GM12878 (cell line): ENCODE measurements at regions not wholly inside any gene's neighbourhood (a gene's known extent, or its start where the extent isn't known, plus 50 kb on each side); places are given as distances from the start of the nearest gene placed in this dataset.

Source experiments
- ATAC-seq: fragments of 200-7000 bp; cut with Tn5 transposase; 3 replicates; pipeline ENCODE4 v1.9.1; 2020; ENCODE audit warnings: mild to moderate bottlenecking, moderate library complexity
- BruUV-seq: library from RNA; stranded (reverse); fragments of 400-500 nt; replicated peaks from 2 replicates; lab custom pipeline; 2021; lab: Mats Ljungman, UMichigan
- CTCF ChIA-PET: fragments of 300-600 bp; sonication (Branson Sonifier 250); formaldehyde crosslinking; extraction: SDS; loops from one replicate; lab custom pipeline; 2021; ENCODE audit warnings: inconsistent platforms; lab: Yijun Ruan, JAX
- POLR2A ChIA-PET: fragments of 350-600 bp; formaldehyde crosslinking; extraction: SDS; loops from one replicate; lab custom pipeline; 2021; ENCODE audit warnings: inconsistent platforms; lab: Charles Lee
- RAD21 ChIA-PET: fragments of 300-600 bp; sonication (Branson Sonifier 250); formaldehyde crosslinking; loops from one replicate; lab custom pipeline; 2023; ENCODE audit warnings: antibody characterized with exemption; ENCODE audit not compliant: unreplicated experiment; lab: Charles Lee
- SMC1A ChIA-PET: fragments of 300-600 bp; sonication (Branson Sonifier 250); formaldehyde crosslinking; loops from one replicate; lab custom pipeline; 2023; ENCODE audit not compliant: unreplicated experiment, uncharacterized antibody; lab: Charles Lee
- DNase-seq: peaks from one replicate; pipeline ENCODE4 v3.0.0-alpha.2; 2011; ENCODE audit warnings: low read depth, low spot score
- FAIRE-seq: peaks from 3 replicates; lab custom pipeline; 2011; peaks lifted over from hg19 to GRCh38; lab: Jason Lieb, UNC
- H2AFZ ChIP-seq: 2 replicates; pipeline ENCODE4 v1.6.0; 2011; ENCODE audit warnings: low read depth, low read length, control low read depth; ENCODE audit not compliant: control insufficient read depth
- H3K27ac ChIP-seq: 2 replicates; pipeline ENCODE4 v1.5.1; 2011; ENCODE audit warnings: control low read depth; ENCODE audit not compliant: control insufficient read depth, insufficient read depth
- H3K27me3 ChIP-seq, 2 experiments: replicated peaks in 1 of 2; 2 replicates each; pipeline versions ENCODE4 v1.6.0 to v1.6.1; 2011; ENCODE audit warnings: low read length in 1 of 2; ENCODE audit not compliant: control insufficient read depth in 2 of 2, insufficient read depth in 2 of 2
- H3K36me3 ChIP-seq, 2 experiments: 2 replicates each; pipeline ENCODE4 v1.5.1; 2011; ENCODE audit warnings: low read length in 1 of 2; ENCODE audit not compliant: control insufficient read depth in 2 of 2, insufficient read depth in 2 of 2
- H3K4me1 ChIP-seq: 2 replicates; pipeline ENCODE4 v1.6.1; 2011; ENCODE audit warnings: mild to moderate bottlenecking, low read length, moderate library complexity, mixed read lengths; ENCODE audit not compliant: control insufficient read depth, insufficient read depth
- H3K4me2 ChIP-seq: 2 replicates; pipeline ENCODE4 v1.6.0; 2011; ENCODE audit warnings: control low read depth; ENCODE audit not compliant: control insufficient read depth, insufficient read depth
- H3K4me3 ChIP-seq: fragments of 200-600 bp; sonication (generic); 2 replicates; pipeline ENCODE4 v1.5.1; 2016
- H3K79me2 ChIP-seq: 2 replicates; pipeline ENCODE4 v1.6.0; 2011; ENCODE audit warnings: low read length; ENCODE audit not compliant: control insufficient read depth, insufficient read depth
- H3K9ac ChIP-seq: 2 replicates; pipeline ENCODE4 v1.8.0; 2011; ENCODE audit warnings: low read length, control low read depth, mixed read lengths; ENCODE audit not compliant: control insufficient read depth, insufficient read depth
- H3K9me3 ChIP-seq: replicated peaks from 3 replicates; pipeline ENCODE4 v1.5.1; 2011; ENCODE audit warnings: mild to moderate bottlenecking, low read length; ENCODE audit not compliant: control insufficient read depth, insufficient read depth
- H4K20me1 ChIP-seq: 2 replicates; pipeline ENCODE4 v1.6.0; 2011; ENCODE audit not compliant: control insufficient read depth, insufficient read depth
- ASH2L ChIP-seq: fragments of 300-600, 200-600 bp; sonication (generic); IDR thresholded peaks from 2 replicates; pipeline ENCODE4 v1.6.1; 2017; ENCODE audit warnings: low read depth, mild to moderate bottlenecking, borderline replicate concordance
- BMI1 ChIP-seq: fragments of 450-650 bp; IDR thresholded peaks from 2 replicates; pipeline ENCODE4 v1.6.1; 2016; ENCODE audit warnings: mild to moderate bottlenecking, moderate library complexity, borderline replicate concordance
- CBX5 ChIP-seq: sonication (generic); IDR thresholded peaks from 2 replicates; pipeline ENCODE4 v1.6.1; 2016; ENCODE audit warnings: low read depth, moderate library complexity, mild to moderate bottlenecking, inconsistent platforms
- FOXK2 ChIP-seq: fragments of 450-650 bp; IDR thresholded peaks from 2 replicates; pipeline ENCODE4 v1.6.1; 2017; ENCODE audit warnings: mild to moderate bottlenecking, moderate library complexity
- NFXL1 ChIP-seq: fragments of 450-650 bp; IDR thresholded peaks from 2 replicates; pipeline ENCODE4 v1.6.1; 2017; ENCODE audit warnings: antibody characterized with exemption, mild to moderate bottlenecking, borderline replicate concordance
- NR2F1 ChIP-seq: fragments of 450-650 bp; conservative IDR thresholded peaks from 2 replicates; pipeline ENCODE4 v1.6.1; 2017; ENCODE audit warnings: mild to moderate bottlenecking
- PAX5 ChIP-seq: IDR thresholded peaks from 2 replicates; pipeline ENCODE4 v1.6.1; 2011; ENCODE audit warnings: low read depth, low read length, borderline replicate concordance
- POU2F2 ChIP-seq: IDR thresholded peaks from 3 replicates; pipeline ENCODE4 v1.6.1; 2011; ENCODE audit warnings: low read depth, mild to moderate bottlenecking, low read length, borderline replicate concordance
- RBBP5 ChIP-seq: fragments of 200-600 bp; sonication (generic); conservative IDR thresholded peaks from 2 replicates; pipeline ENCODE4 v1.6.1; 2016
- RELA ChIP-seq: fragments of 450-650 bp; IDR thresholded peaks from 2 replicates; pipeline ENCODE4 v1.8.0; 2014; ENCODE audit warnings: borderline replicate concordance; ENCODE audit not compliant: partially characterized antibody
- RELB ChIP-seq: fragments of 450-650 bp; IDR thresholded peaks from 2 replicates; pipeline ENCODE4 v1.6.1; 2017; ENCODE audit warnings: low read depth, mild to moderate bottlenecking, moderate library complexity
- SMAD5 ChIP-seq: IDR thresholded peaks from 2 replicates; pipeline ENCODE4 v1.6.1; 2016; ENCODE audit warnings: antibody characterized with exemption, low read depth
- TAF1 ChIP-seq: IDR thresholded peaks from 2 replicates; pipeline ENCODE4 v1.6.1; 2011; ENCODE audit warnings: mild to moderate bottlenecking, low read depth, low read length, borderline replicate concordance
- TARDBP ChIP-seq: IDR thresholded peaks from 2 replicates; pipeline ENCODE4 v1.6.1; 2016; ENCODE audit warnings: borderline replicate concordance
- USF2 ChIP-seq: IDR thresholded peaks from 2 replicates; pipeline ENCODE4 v1.6.1; 2011; ENCODE audit warnings: low read depth, low read length, improper control_type of control experiment, borderline replicate concordance
- ZBTB40 ChIP-seq: fragments of 450-650 bp; IDR thresholded peaks from 2 replicates; pipeline ENCODE4 v1.6.1; 2016; ENCODE audit warnings: mild to moderate bottlenecking, moderate library complexity, borderline replicate concordance
- WGBS: methylation state at CpG from one replicate; pipeline ENCODE4 v1.1.6; 2016; ENCODE audit warnings: low lambda C conversion rate; ENCODE audit not compliant: insufficient replicate concordance, insufficient coverage; ENCODE audit errors: missing lambda C conversion rate; 5-methylcytosine and 5-hydroxymethylcytosine counted together
- in situ Hi-C: fragments of 300-500 bp; cut with MboI; formaldehyde crosslinking; loops from 9 replicates; pipeline ENCODE4 v1.14.3; 2018; ENCODE audit warnings: mixed read lengths
- intact Hi-C: fragments of 100-400 bp; cut with micrococcal nuclease; formaldehyde crosslinking; loops from one replicate; pipeline ENCODE4 v1.14.2; 2022; ENCODE audit not compliant: unreplicated experiment

GRCh38 chr3:31103181-31103580, 208.7 kb upstream of the GADL1 start:
- H3K27ac ChIP-seq, result no peak overlapping the region
- RAD21 ChIA-PET, result no interaction called here
- no peak for FAIRE-seq
- POLR2A ChIA-PET, result no interaction called here
- 0% methylated on average over 2 of the region's 2 CpGs for WGBS
- no peaks in the 10 kb centered on the region; the same call in 2 of the 3 replicates for H3K9me3 ChIP-seq
- H4K20me1 ChIP-seq, result no peaks in the 10 kb centered on the region
- H3K9ac ChIP-seq, result no peak overlapping the region
- no peaks in the 10 kb centered on the region for H3K79me2 ChIP-seq
- intact Hi-C loops (no loop called here), in situ Hi-C loops (no loop called here)
- no peak for DNase-seq
- no peak overlapping the region for H2AFZ ChIP-seq
- no peaks in the 10 kb centered on the region for H3K4me1 ChIP-seq
- no peak overlapping the region for H3K4me3 ChIP-seq
- ATAC-seq, result no peak
- H3K4me2 ChIP-seq, result no peak overlapping the region
- no peak for TF ChIP-seq PAX5
- TF ChIP-seq RELB, result no peak
- no peak for TF ChIP-seq ZBTB40
- TF ChIP-seq BMI1, result no peak
- no peak for TF ChIP-seq USF2
- no peak for TF ChIP-seq SMAD5
- no peak for TF ChIP-seq ASH2L
- TF ChIP-seq RELA, result no peak
- no peak for TF ChIP-seq NFXL1
- no peak for TF ChIP-seq RBBP5
- no peak for TF ChIP-seq TARDBP
- TF ChIP-seq NR2F1, result no peak
- TF ChIP-seq TAF1, result no peak
- TF ChIP-seq CBX5, result no peak
- no peak for TF ChIP-seq FOXK2
- TF ChIP-seq POU2F2, result no peak
- SMC1A ChIA-PET, result interaction anchor here (0.6 to 0.7 kb wide), 2 partner anchors 279 to 614 kb away, joined by 3 read pairs; no protein-coding TSS in a partner anchor
- CTCF ChIA-PET, result no interaction called here
- no peaks in the 10 kb centered on the region for H3K36me3 ChIP-seq
- H3K27me3 ChIP-seq, result no peaks in the 10 kb centered on the region
- BruUV-seq, result no TSS peak
